ENCODE measurements at regions not wholly inside any gene's neighbourhood (a gene's known extent, or its start where the extent isn't known, plus 50 kb on each side); places are given as distances from the start of the nearest gene placed in this dataset.

GRCh38 chr9:115653171-115653606 is 500.4 kb upstream of the PAPPA start:
- H3K36me3 ChIP-seq: no peaks in the 10 kb centered on the region
- no peaks in the 10 kb centered on the region for H3K9me3 ChIP-seq (replicated peaks in 1 of 11)
- no peak overlapping the region for H3K4me3 ChIP-seq
- H3K4me2 ChIP-seq: no peak overlapping the region
- no peak overlapping the region for H3K9ac ChIP-seq
- no peaks in the 10 kb centered on the region for H3K4me1 ChIP-seq
- no peak overlapping the region for H3K27ac ChIP-seq
- H4K20me1 ChIP-seq: no peaks in the 10 kb centered on the region
- H3K27me3 ChIP-seq: no peaks in the 10 kb centered on the region
- TF ChIP-seq Cebpa-rat (IDR thresholded peaks at IDR 0.05): no peak

- Histone ChIP-seq H3K4me1 (peaks cover 0 to 12% (median 0%) of the 10 kb centered on the region in 10 experiments; a peak in 3 of 20 replicates), H3K36me3 (no peaks in the 10 kb centered on the region), H4K20me1 (no peaks in the 10 kb centered on the region), H3K4me2 (no peak overlapping the region), H3K27me3 (no peaks in the 10 kb centered on the region), H3K27ac (no peak overlapping the region), H3K4me3 (no peak overlapping the region), H3K9me3 (replicated peaks in 1 of 11) (no peaks in the 10 kb centered on the region), H3K9ac (no peak overlapping the region)
- TF ChIP-seq Cebpa-rat (IDR thresholded peaks at IDR 0.05): no peak
These were observed 495.9 kb upstream of the PAPPA start for GRCh38 chr9:115657695-115658094.

GRCh38 chr9:115665519-115665918 is 488.1 kb upstream of the PAPPA start:
- no peak overlapping the region for H3K27ac ChIP-seq
- no peaks in the 10 kb centered on the region for H3K4me1 ChIP-seq
- H3K27me3 ChIP-seq: no peaks in the 10 kb centered on the region
- H3K4me3 ChIP-seq: no peak overlapping the region
- no peaks in the 10 kb centered on the region for H3K36me3 ChIP-seq
- peaks cover 0 to 7% (median 0%) of the 10 kb centered on the region in 11 experiments; a peak in 2 of 22 replicates for H3K9me3 ChIP-seq (replicated peaks in 1 of 11)
- no peaks in the 10 kb centered on the region for H4K20me1 ChIP-seq
- H3K9ac ChIP-seq: no peak overlapping the region
- TF ChIP-seq Cebpa-rat (IDR thresholded peaks at IDR 0.05): no peak
- no peak overlapping the region for H3K4me2 ChIP-seq

- no peaks in the 10 kb centered on the region for H3K27me3 ChIP-seq
- H4K20me1 ChIP-seq: no peaks in the 10 kb centered on the region
- no peak overlapping the region for H3K4me3 ChIP-seq
- no peak overlapping the region for H3K9ac ChIP-seq
- TF ChIP-seq Cebpa-rat (IDR thresholded peaks at IDR 0.05): no peak
- no peak overlapping the region for H3K27ac ChIP-seq
- no peak overlapping the region for H3K4me2 ChIP-seq
- no peaks in the 10 kb centered on the region for H3K4me1 ChIP-seq
- no peaks in the 10 kb centered on the region for H3K36me3 ChIP-seq
- H3K9me3 ChIP-seq (replicated peaks in 1 of 11): peaks cover 0 to 7% (median 0%) of the 10 kb centered on the region in 11 experiments; a peak in 2 of 22 replicates
These were observed 485.1 kb upstream of the PAPPA start for GRCh38 chr9:115668521-115668920.

GRCh38 chr9:115671236-115671962 is 482.2 kb upstream of the PAPPA start:
- no peak overlapping the region for H3K4me2 ChIP-seq
- no peak overlapping the region for H3K9ac ChIP-seq
- no peak for TF ChIP-seq Cebpa-rat (IDR thresholded peaks at IDR 0.05)
- H3K4me1 ChIP-seq: no peaks in the 10 kb centered on the region
- no peaks in the 10 kb centered on the region for H4K20me1 ChIP-seq
- peaks cover 0 to 1% (median 0%) of the 10 kb centered on the region in 11 experiments; a peak in 4 of 22 replicates for H3K9me3 ChIP-seq (replicated peaks in 1 of 11)
- no peaks in the 10 kb centered on the region for H3K27me3 ChIP-seq
- no peak overlapping the region for H3K4me3 ChIP-seq
- no peak overlapping the region for H3K27ac ChIP-seq
- H3K36me3 ChIP-seq: no peaks in the 10 kb centered on the region

GRCh38 chr9:115671963-115672305 is 481.7 kb upstream of the PAPPA start:
- Histone ChIP-seq H3K27me3 (no peaks in the 10 kb centered on the region), H3K9ac (no peak overlapping the region), H3K36me3 (no peaks in the 10 kb centered on the region), H3K4me2 (no peak overlapping the region), H3K4me3 (no peak overlapping the region), H3K4me1 (no peaks in the 10 kb centered on the region), H4K20me1 (no peaks in the 10 kb centered on the region), H3K9me3 (replicated peaks in 1 of 11) (peaks cover 0 to 6% (median 5%) of the 10 kb centered on the region in 11 experiments; a peak in 18 of 22 replicates), H3K27ac (no peak overlapping the region)
- TF ChIP-seq Cebpa-rat (IDR thresholded peaks at IDR 0.05): no peak

GRCh38 chr9:115672477-115673316 is 480.9 kb upstream of the PAPPA start:
- H3K4me2 ChIP-seq: no peak overlapping the region
- no peak overlapping the region for H3K27ac ChIP-seq
- H3K36me3 ChIP-seq: no peaks in the 10 kb centered on the region
- no peak overlapping the region for H3K9ac ChIP-seq
- no peaks in the 10 kb centered on the region for H3K4me1 ChIP-seq
- no peaks in the 10 kb centered on the region for H3K27me3 ChIP-seq
- H3K9me3 ChIP-seq (replicated peaks in 1 of 11): peaks cover 0 to 14% (median 10%) of the 10 kb centered on the region in 11 experiments; a peak in 18 of 22 replicates
- no peaks in the 10 kb centered on the region for H4K20me1 ChIP-seq
- TF ChIP-seq Cebpa-rat (IDR thresholded peaks at IDR 0.05): no peak
- H3K4me3 ChIP-seq: no peak overlapping the region

GRCh38 chr9:115673599-115673998 is 480.0 kb upstream of the PAPPA start:
- H3K27ac ChIP-seq: no peak overlapping the region
- no peak overlapping the region for H3K9ac ChIP-seq
- no peaks in the 10 kb centered on the region for H3K36me3 ChIP-seq
- TF ChIP-seq Cebpa-rat (IDR thresholded peaks at IDR 0.05): no peak
- H3K4me2 ChIP-seq: no peak overlapping the region
- H3K9me3 ChIP-seq (replicated peaks in 1 of 11): peaks cover 0 to 16% (median 10%) of the 10 kb centered on the region in 11 experiments; a peak in 18 of 22 replicates
- no peaks in the 10 kb centered on the region for H4K20me1 ChIP-seq
- no peaks in the 10 kb centered on the region for H3K4me1 ChIP-seq
- no peaks in the 10 kb centered on the region for H3K27me3 ChIP-seq
- no peak overlapping the region for H3K4me3 ChIP-seq

- no peaks in the 10 kb centered on the region for H3K36me3 ChIP-seq
- no peaks in the 10 kb centered on the region for H4K20me1 ChIP-seq
- no peak for TF ChIP-seq Cebpa-rat (IDR thresholded peaks at IDR 0.05)
- H3K27ac ChIP-seq: no peak overlapping the region
- peaks cover 0 to 16% (median 10%) of the 10 kb centered on the region in 11 experiments; a peak in 18 of 22 replicates for H3K9me3 ChIP-seq (replicated peaks in 1 of 11)
- H3K4me1 ChIP-seq: no peaks in the 10 kb centered on the region
- H3K4me2 ChIP-seq: no peak overlapping the region
- no peaks in the 10 kb centered on the region for H3K27me3 ChIP-seq
- H3K4me3 ChIP-seq: no peak overlapping the region
- H3K9ac ChIP-seq: no peak overlapping the region
These were observed 479.5 kb upstream of the PAPPA start for GRCh38 chr9:115674091-115674490.

Data from BLaER1 treated with 17β-estradiol and CSF1 and Interleukin-3, amounts not matched to agents 10 nM and 100 nM (cell line).